MM.1S (cell line): ENCODE measurements at regions not wholly inside any gene's neighbourhood (a gene's known extent, or its start where the extent isn't known, plus 50 kb on each side); places are given as distances from the start of the nearest gene placed in this dataset.

Source experiments
- DNase-seq: peaks from one replicate; pipeline ENCODE4 v3.0.0-alpha.2; 2015
- H2AFZ ChIP-seq: fragments of 300-600 bp; sonication (generic); 2 replicates; pipeline ENCODE4 v1.6.0; 2016; ENCODE audit warnings: antibody characterized with exemption, low read length
- H3F3A ChIP-seq: fragments of 300-600 bp; sonication (generic); 2 replicates; pipeline ENCODE4 v1.6.1; 2016; ENCODE audit warnings: mild to moderate bottlenecking, antibody characterized with exemption, low read length, moderate library complexity, mixed read lengths; ENCODE audit not compliant: insufficient read depth
- H3K27ac ChIP-seq: fragments of 300-600 bp; sonication (generic); 2 replicates; pipeline ENCODE4 v1.5.1; 2016; ENCODE audit warnings: mild to moderate bottlenecking, low read length
- H3K27me3 ChIP-seq: fragments of 300-600 bp; sonication (generic); replicated peaks from 2 replicates; pipeline ENCODE4 v1.6.0; 2016; ENCODE audit warnings: low read length; ENCODE audit not compliant: insufficient read depth
- H3K36me3 ChIP-seq: fragments of 300-600 bp; sonication (generic); replicated peaks from 2 replicates; pipeline ENCODE4 v1.6.1; 2016; ENCODE audit warnings: mild to moderate bottlenecking, low read length, mixed read lengths; ENCODE audit not compliant: insufficient read depth
- H3K4me1 ChIP-seq: fragments of 300-600 bp; sonication (generic); 2 replicates; pipeline ENCODE4 v1.6.1; 2016; ENCODE audit warnings: low read length, mixed read lengths
- H3K4me2 ChIP-seq: fragments of 300-600 bp; sonication (generic); 2 replicates; pipeline ENCODE4 v1.6.0; 2016; ENCODE audit warnings: low read depth, low read length
- H3K4me3 ChIP-seq: fragments of 300-600 bp; sonication (generic); 2 replicates; pipeline ENCODE4 v1.5.1; 2016; ENCODE audit warnings: low read length, mixed read lengths
- H3K79me2 ChIP-seq: fragments of 300-600 bp; sonication (generic); 2 replicates; pipeline ENCODE4 v1.6.1; 2016; ENCODE audit warnings: mixed run types, low read length, mixed read lengths
- H3K9ac ChIP-seq: fragments of 300-600 bp; sonication (generic); 2 replicates; pipeline ENCODE4 v1.6.1; 2016; ENCODE audit warnings: low read length, mixed read lengths
- H3K9me2 ChIP-seq: fragments of 300-600 bp; sonication (generic); replicated peaks from 2 replicates; pipeline ENCODE4 v1.6.1; 2016; ENCODE audit warnings: mild to moderate bottlenecking, low read length, mixed read lengths; ENCODE audit not compliant: insufficient read depth
- H3K9me3 ChIP-seq: fragments of 300-600 bp; sonication (generic); replicated peaks from 2 replicates; pipeline ENCODE4 v1.6.1; 2016; ENCODE audit warnings: mild to moderate bottlenecking, low read length, mixed read lengths; ENCODE audit not compliant: insufficient read depth
- H4K20me1 ChIP-seq: fragments of 300-600 bp; sonication (generic); 2 replicates; pipeline ENCODE4 v1.6.1; 2016; ENCODE audit warnings: mild to moderate bottlenecking, low read length, moderate library complexity, mixed read lengths; ENCODE audit not compliant: insufficient read depth
- EZH2 ChIP-seq: fragments of 300-600 bp; sonication (generic); optimal IDR thresholded peaks from 2 replicates; pipeline ENCODE3; 2017; ENCODE audit warnings: low read depth, mild to moderate bottlenecking, antibody characterized with exemption, low read length, mixed read lengths
- EZH2phosphoT487 ChIP-seq: fragments of 300-600 bp; sonication (generic); IDR thresholded peaks from 2 replicates; pipeline ENCODE4 v1.6.1; 2018; ENCODE audit warnings: antibody characterized with exemption, low read length
- TF ChIP-seq, protein P1 (sequence below): fragments of 300-600 bp; sonication (generic); IDR thresholded peaks from 2 replicates; pipeline ENCODE4 v1.5.1; 2016; ENCODE audit warnings: antibody characterized with exemption, low read length, mixed read lengths

DNA sequence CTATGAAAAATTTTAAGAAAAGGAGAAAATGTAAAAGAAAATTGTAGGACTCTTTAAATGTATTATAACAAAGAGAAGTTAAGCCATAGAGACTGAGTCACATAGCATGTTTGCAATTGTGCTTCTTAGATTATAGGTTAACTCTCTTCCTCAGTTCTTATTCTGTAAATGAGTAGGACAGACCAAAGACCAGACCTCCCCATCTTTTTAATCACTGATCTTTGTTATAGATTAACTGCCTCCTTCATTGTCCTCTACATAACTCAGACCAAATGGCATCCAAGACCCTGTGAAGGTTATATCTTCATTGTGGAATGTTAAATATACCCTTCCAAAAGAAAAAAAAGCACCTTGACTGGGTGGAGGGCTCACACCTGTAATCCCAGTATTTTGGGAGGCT is 316.9 kb upstream of the LRRTM4 start:
- DNase-seq, result no peak
- Histone ChIP-seq H2AFZ (no peak overlapping the region), H3K27me3 (no peaks in the 10 kb centered on the region), H4K20me1 (no peaks in the 10 kb centered on the region), H3K4me1 (no peaks in the 10 kb centered on the region), H3K9me2 (no peaks in the 10 kb centered on the region), H3K9me3 (no peaks in the 10 kb centered on the region), H3F3A (no peaks in the 10 kb centered on the region), H3K27ac (no peak overlapping the region), H3K79me2 (no peaks in the 10 kb centered on the region), H3K36me3 (no peaks in the 10 kb centered on the region), H3K4me3 (no peak overlapping the region), H3K4me2 (no peak overlapping the region), H3K9ac (no peak overlapping the region)
- TF ChIP-seq EZH2phosphoT487 (no peak), EZH2 (no peak)
- TF ChIP-seq, protein P1, sequence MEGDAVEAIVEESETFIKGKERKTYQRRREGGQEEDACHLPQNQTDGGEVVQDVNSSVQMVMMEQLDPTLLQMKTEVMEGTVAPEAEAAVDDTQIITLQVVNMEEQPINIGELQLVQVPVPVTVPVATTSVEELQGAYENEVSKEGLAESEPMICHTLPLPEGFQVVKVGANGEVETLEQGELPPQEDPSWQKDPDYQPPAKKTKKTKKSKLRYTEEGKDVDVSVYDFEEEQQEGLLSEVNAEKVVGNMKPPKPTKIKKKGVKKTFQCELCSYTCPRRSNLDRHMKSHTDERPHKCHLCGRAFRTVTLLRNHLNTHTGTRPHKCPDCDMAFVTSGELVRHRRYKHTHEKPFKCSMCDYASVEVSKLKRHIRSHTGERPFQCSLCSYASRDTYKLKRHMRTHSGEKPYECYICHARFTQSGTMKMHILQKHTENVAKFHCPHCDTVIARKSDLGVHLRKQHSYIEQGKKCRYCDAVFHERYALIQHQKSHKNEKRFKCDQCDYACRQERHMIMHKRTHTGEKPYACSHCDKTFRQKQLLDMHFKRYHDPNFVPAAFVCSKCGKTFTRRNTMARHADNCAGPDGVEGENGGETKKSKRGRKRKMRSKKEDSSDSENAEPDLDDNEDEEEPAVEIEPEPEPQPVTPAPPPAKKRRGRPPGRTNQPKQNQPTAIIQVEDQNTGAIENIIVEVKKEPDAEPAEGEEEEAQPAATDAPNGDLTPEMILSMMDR, result no peak

DNA sequence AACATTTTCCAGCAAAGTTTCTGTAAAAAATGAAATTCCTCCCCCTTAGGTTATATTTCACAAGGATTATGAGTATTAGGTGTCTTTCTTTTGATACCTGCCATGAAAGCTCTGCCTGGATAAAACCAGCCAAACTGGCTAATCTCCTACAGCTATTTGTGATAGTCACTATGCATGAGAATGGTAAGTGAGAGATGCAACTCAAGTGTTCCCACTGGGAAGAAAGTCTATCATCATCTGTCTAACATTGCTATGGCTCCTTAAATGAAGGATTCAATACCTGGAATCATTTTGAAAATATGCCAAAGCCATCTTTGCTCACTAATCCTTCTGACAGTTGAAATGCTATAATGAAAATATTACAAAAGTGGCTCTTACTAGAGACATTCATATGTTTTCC is 339.9 kb upstream of the LRRTM4 start:
- Histone ChIP-seq H2AFZ (no peak overlapping the region), H3K27me3 (no peaks in the 10 kb centered on the region), H3K79me2 (no peaks in the 10 kb centered on the region), H3K27ac (no peak overlapping the region), H4K20me1 (no peaks in the 10 kb centered on the region), H3K9ac (no peak overlapping the region), H3K36me3 (no peaks in the 10 kb centered on the region), H3K4me1 (no peaks in the 10 kb centered on the region), H3K9me3 (no peaks in the 10 kb centered on the region), H3K9me2 (no peaks in the 10 kb centered on the region), H3F3A (no peaks in the 10 kb centered on the region), H3K4me3 (no peak overlapping the region), H3K4me2 (no peak overlapping the region)
- DNase-seq, result no peak
- TF ChIP-seq EZH2 (no peak), EZH2phosphoT487 (no peak)
- TF ChIP-seq, protein P1, result no peak

DNA sequence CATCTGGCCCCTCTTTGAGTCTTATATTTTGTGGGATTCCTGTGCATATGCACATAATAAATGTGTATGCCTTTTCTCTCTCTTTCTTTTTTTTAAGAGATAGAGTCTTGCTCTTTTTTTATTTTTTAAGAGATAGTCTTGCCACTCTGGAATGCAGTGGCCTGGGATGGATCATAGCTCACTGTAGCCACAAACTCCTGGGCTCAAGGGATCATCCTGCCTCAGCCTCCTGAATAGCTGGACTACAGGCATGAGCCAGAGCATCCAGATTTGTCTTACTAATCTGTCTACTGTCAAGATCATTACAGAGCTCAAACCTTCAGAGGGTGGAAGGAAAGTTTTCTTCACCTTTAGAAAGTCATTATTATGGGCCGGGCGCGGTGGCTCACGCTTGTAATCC is 342.2 kb upstream of the LRRTM4 start:
- no peak overlapping the region for H2AFZ ChIP-seq
- TF ChIP-seq, protein P1, result no peak
- TF ChIP-seq EZH2 (no peak), EZH2phosphoT487 (no peak)

DNA sequence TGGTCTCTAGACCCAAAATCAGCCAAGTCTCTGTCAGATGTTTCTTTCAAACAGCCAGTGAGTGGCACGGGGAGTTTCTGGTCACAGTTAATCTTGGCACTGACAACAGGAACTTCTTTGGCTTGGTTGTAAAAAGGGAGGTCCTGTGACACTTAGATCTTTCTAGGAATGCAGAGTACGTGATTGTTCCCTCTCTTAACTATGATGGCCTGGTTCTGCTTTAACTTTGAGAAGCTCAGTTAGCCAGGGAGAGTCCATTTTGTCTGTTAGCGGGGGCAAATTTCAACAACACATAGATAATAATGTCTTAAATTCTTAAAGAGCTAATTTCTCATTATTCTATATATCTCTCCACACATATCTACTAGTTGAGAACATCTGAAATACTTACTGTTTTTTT is 344.5 kb upstream of the LRRTM4 start:
- no peak overlapping the region for H3K4me2 ChIP-seq
- H3F3A ChIP-seq, result no peaks in the 10 kb centered on the region
- H3K9me3 ChIP-seq, result no peaks in the 10 kb centered on the region
- H3K27ac ChIP-seq, result no peak overlapping the region
- H3K27me3 ChIP-seq, result no peaks in the 10 kb centered on the region
- H3K9ac ChIP-seq, result no peak overlapping the region
- no peak for DNase-seq
- H4K20me1 ChIP-seq, result no peaks in the 10 kb centered on the region
- no peaks in the 10 kb centered on the region for H3K79me2 ChIP-seq
- H2AFZ ChIP-seq, result no peak overlapping the region
- H3K9me2 ChIP-seq, result no peaks in the 10 kb centered on the region
- no peak overlapping the region for H3K4me3 ChIP-seq
- TF ChIP-seq EZH2 (no peak), EZH2phosphoT487 (no peak)
- TF ChIP-seq, protein P1, result no peak
- H3K4me1 ChIP-seq, result no peaks in the 10 kb centered on the region
- H3K36me3 ChIP-seq, result no peaks in the 10 kb centered on the region

More for the DNA sequence above, 342.2 kb upstream of the LRRTM4 start:
- Histone ChIP-seq H3K9me2 (no peaks in the 10 kb centered on the region), H3K27me3 (no peaks in the 10 kb centered on the region), H3K4me1 (no peaks in the 10 kb centered on the region), H3K4me3 (no peak overlapping the region), H3K79me2 (no peaks in the 10 kb centered on the region), H3K27ac (no peak overlapping the region), H3K9me3 (no peaks in the 10 kb centered on the region), H4K20me1 (no peaks in the 10 kb centered on the region), H3F3A (no peaks in the 10 kb centered on the region), H3K4me2 (no peak overlapping the region), H3K36me3 (no peaks in the 10 kb centered on the region), H3K9ac (no peak overlapping the region)
- DNase-seq, result no peak
